ENCODE measurements at regions not wholly inside any gene's neighbourhood (a gene's known extent, or its start where the extent isn't known, plus 50 kb on each side); places are given as distances from the start of the nearest gene placed in this dataset.

- in situ Hi-C loops (cut with HindIII; ENCODE audit: low pct_ligation_motif_present, low pct_unique_long_range_greater_than_20kb, low sequenced_read_pairs) = no loop called here
- DNase-seq = no peak
These were observed 137.7 kb upstream of the CYP1B1 start for GRCh38 chr2:38213619-38214167.

- DNase-seq = no peak
- in situ Hi-C loops (cut with HindIII; ENCODE audit: low pct_ligation_motif_present, low pct_unique_long_range_greater_than_20kb, low sequenced_read_pairs) = no loop called here
These were observed 136.4 kb upstream of the CYP1B1 start for GRCh38 chr2:38212312-38212711.

DNA sequence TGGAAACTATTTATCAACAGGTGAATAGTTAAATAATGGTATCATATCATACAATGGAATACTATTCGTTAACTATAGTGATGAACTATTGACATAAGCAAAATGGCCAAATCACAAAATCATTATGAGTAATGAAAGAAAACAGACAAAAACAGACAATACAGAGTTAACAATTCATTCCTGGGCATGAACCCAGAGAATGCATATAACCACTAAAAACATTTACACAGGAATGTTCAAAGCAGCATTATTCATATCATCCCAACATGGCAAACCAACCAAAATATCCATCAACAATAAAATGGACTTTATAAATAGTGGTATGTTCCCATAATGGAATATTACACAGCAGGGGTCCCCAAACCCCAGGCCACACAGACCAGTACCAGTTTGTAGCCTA lies 131.2 kb upstream of the CYP1B1 start:
- in situ Hi-C loops (cut with HindIII; ENCODE audit: low pct_ligation_motif_present, low pct_unique_long_range_greater_than_20kb, low sequenced_read_pairs) = no loop called here
- DNase-seq = no peak

- in situ Hi-C loops (cut with HindIII; ENCODE audit: low pct_ligation_motif_present, low pct_unique_long_range_greater_than_20kb, low sequenced_read_pairs) = no loop called here
- no peak for DNase-seq
These were observed 127.5 kb upstream of the CYP1B1 start for GRCh38 chr2:38203446-38203810.

DNA sequence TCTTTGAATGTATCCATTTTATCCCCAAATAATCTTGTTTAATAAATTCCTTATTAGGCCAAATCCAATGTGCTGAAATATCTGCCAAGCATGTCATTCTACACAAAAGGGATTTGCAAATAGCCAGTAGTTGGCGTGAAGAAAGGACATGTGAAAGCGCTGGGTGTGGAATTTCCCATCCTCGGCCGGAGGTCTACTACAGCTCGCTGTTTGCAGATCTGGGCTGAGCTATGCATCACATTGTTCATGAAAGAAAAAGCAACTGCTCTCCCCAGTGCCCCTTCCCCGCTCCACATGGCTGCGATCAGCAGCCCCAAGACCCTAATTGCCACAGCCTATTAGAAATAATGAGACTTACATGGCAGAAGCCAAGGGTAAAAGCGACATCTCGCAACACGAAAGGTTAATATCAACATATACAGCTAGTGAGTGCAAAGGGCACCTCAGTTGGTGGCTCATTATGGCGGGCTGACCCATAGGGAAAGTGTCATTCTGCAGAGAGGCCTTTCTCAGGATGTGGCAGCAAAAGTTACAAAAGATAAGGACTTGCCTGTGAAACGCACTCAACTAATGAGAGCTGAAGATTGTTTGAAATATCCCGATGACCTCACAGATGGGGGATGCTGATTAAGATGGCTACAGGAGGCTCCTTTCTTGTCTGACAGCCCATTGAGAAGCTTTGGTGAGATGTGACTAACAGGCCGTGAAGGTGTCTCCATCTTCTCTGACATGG lies 126.9 kb upstream of the CYP1B1 start:
- in situ Hi-C loops (cut with HindIII; ENCODE audit: low pct_ligation_motif_present, low pct_unique_long_range_greater_than_20kb, low sequenced_read_pairs) = no loop called here
- no peak for DNase-seq

- DNase-seq = peak; percentile 16
- in situ Hi-C loops (cut with HindIII; ENCODE audit: low pct_ligation_motif_present, low pct_unique_long_range_greater_than_20kb, low sequenced_read_pairs) = no loop called here
These were observed 125.8 kb upstream of the CYP1B1 start for GRCh38 chr2:38201784-38202183.

DNA sequence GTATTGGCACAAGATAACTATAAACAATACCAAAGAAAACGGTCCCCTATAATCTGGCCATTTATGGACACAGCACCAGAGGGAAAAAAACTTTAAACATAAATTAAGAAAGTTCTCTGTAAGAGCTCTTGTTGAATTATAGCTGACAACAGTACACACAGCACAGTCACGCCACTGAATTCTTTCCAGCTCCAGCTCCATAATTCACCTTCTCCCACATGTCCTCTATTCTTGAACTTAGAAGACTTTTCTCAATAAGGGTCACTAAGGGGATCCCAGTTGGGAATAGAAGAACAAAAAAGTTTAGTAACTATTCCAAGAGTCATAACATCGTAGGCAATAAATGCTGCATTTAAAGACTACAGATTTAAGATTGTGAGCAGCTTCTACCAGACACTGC lies 124.6 kb upstream of the CYP1B1 start:
- no peak for DNase-seq
- in situ Hi-C loops (cut with HindIII; ENCODE audit: low pct_ligation_motif_present, low pct_unique_long_range_greater_than_20kb, low sequenced_read_pairs) = no loop called here

- in situ Hi-C loops (cut with HindIII; ENCODE audit: low pct_ligation_motif_present, low pct_unique_long_range_greater_than_20kb, low sequenced_read_pairs) = no loop called here
- DNase-seq = no peak
These were observed 123.2 kb upstream of the CYP1B1 start for GRCh38 chr2:38199127-38199526.

DNA sequence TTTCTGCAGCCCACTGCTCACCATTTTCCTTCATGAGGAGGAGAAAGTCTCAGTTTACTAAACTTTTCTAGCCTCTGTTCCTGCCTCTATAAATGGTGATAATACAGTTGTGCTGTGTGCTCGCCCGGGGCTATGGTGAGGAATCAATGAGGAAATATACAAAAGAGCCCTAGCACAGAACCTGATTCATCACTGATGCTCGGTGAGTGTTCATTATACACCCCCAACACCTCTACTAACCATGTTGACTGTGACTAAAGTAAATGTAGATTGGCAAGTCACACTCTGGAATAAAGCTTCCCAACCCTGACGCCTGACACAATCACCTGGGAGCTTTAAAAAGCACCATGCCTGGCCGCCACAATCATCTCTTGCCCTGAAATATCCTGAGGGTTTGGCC lies 118.8 kb upstream of the CYP1B1 start:
- in situ Hi-C loops (cut with HindIII; ENCODE audit: low pct_ligation_motif_present, low pct_unique_long_range_greater_than_20kb, low sequenced_read_pairs) = no loop called here

DNA sequence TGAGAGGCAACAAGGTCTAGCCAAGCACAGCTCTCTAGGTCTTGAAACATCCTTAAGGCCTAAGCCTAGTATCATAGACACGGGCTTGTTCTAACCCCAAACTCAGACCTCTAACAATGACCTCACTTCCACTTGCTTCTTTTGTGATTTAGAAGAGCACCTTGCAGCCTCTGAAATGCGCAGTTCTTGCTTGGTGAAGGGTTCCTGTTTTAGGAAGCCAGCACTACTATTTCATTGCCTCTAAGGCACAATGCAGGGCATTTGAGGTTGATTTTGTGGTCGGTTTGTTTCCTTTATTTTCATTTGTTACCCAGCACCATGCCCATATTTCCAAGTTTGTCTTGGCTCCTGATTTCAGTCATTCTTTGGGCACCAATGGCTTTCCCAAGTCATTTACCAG lies 117.0 kb upstream of the CYP1B1 start:
- in situ Hi-C loops (cut with HindIII; ENCODE audit: low pct_ligation_motif_present, low pct_unique_long_range_greater_than_20kb, low sequenced_read_pairs) = no loop called here
- no peak for DNase-seq

More for the DNA sequence above, 118.8 kb upstream of the CYP1B1 start:
- no peak for DNase-seq

- no peak for DNase-seq
- in situ Hi-C loops (cut with HindIII; ENCODE audit: low pct_ligation_motif_present, low pct_unique_long_range_greater_than_20kb, low sequenced_read_pairs) = no loop called here
These were observed 116.1 kb upstream of the CYP1B1 start for GRCh38 chr2:38192046-38192445.

GRCh38 chr2:38191516-38191915 lies 115.6 kb upstream of the CYP1B1 start:
- no peak for DNase-seq
- in situ Hi-C loops (cut with HindIII; ENCODE audit: low pct_ligation_motif_present, low pct_unique_long_range_greater_than_20kb, low sequenced_read_pairs) = no loop called here

GRCh38 chr2:38190542-38191218 lies 114.7 kb upstream of the CYP1B1 start:
- DNase-seq = no peak

GRCh38 chr2:38187541-38188011 lies 111.6 kb upstream of the CYP1B1 start:
- no peak for DNase-seq
- in situ Hi-C loops (cut with HindIII; ENCODE audit: low pct_ligation_motif_present, low pct_unique_long_range_greater_than_20kb, low sequenced_read_pairs) = no loop called here

More at GRCh38 chr2:38190542-38191218, 114.7 kb upstream of the CYP1B1 start:
- in situ Hi-C loops (cut with HindIII; ENCODE audit: low pct_ligation_motif_present, low pct_unique_long_range_greater_than_20kb, low sequenced_read_pairs) = no loop called here

DNA sequence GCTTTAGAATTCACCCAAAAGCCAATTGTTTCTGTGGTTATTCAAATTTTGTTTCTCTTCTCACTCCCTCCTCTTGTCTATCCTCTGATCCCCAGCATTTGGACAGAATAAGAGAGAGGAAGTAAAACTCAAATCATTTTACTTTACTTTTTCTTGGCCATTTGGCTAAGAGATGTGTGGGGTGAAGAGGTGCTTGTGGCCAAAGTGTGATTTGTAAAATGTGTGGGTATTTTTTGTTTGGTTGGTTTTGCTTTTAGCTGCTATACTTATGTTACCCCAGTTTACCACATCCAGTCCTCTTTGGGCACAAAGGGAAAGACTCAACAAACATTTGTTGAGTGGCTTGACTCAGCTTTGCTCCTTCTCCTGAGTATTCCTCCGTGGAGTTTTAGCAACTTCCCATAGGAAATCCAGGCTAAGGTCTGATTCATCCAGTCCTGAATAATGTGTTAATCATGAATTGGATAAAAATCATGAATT lies 109.1 kb upstream of the CYP1B1 start:
- DNase-seq = no peak
- in situ Hi-C loops (cut with HindIII; ENCODE audit: low pct_ligation_motif_present, low pct_unique_long_range_greater_than_20kb, low sequenced_read_pairs) = no loop called here

DNA sequence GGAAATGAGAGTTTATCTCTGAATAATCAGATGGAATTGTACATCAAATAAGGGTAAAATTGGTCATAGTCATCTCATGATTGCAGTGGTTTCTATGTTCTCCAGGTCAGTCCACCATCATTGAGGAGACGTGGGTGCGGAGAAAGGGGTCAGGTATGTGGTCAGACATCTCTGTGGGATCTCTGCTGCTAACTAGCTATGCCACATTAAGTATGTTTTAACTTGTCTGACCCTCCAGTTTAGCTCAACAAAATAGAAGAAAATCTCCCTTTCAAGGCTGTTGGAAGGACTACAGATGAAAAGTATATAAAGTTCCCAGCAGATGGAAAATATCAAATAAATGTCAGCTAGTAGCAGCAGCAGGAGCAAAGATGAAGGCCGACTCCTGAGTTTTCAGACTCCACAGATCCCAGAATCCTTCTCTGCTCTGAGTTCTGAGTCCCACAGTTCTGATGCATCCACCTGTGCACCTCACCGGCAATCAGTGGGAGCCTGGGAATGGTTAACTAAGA lies 106.6 kb upstream of the CYP1B1 start:
- no peak for DNase-seq
- in situ Hi-C loops (cut with HindIII; ENCODE audit: low pct_ligation_motif_present, low pct_unique_long_range_greater_than_20kb, low sequenced_read_pairs) = no loop called here

- in situ Hi-C loops (cut with HindIII; ENCODE audit: low pct_ligation_motif_present, low pct_unique_long_range_greater_than_20kb, low sequenced_read_pairs) = no loop called here
- DNase-seq = no peak
These were observed 106.0 kb upstream of the CYP1B1 start for GRCh38 chr2:38181806-38182491.

GRCh38 chr2:38180754-38181153 lies 104.8 kb upstream of the CYP1B1 start:
- DNase-seq = no peak
- in situ Hi-C loops (cut with HindIII; ENCODE audit: low pct_ligation_motif_present, low pct_unique_long_range_greater_than_20kb, low sequenced_read_pairs) = no loop called here
